Lower lobe of right lung (tissue), 2 donors: ENCODE measurements at regions not wholly inside any gene's neighbourhood (a gene's known extent, or its start where the extent isn't known, plus 50 kb on each side); places are given as distances from the start of the nearest gene placed in this dataset.

ENCODE experiments used
- ATAC-seq, 2 donors: fragments of 200-7000 bp; cut with Tn5 transposase; one replicate each; pipeline ENCODE4 v1.9.1; 2020 to 2022; ENCODE audit warnings: mild to moderate bottlenecking in 2 of 2, moderate library complexity in 2 of 2
- DNase-seq: peaks from one replicate; pipeline ENCODE4 v3.0.0-alpha.2; 2020
- H3K27ac ChIP-seq: fragments of 200-600 bp; one replicate; pipeline ENCODE4 v1.8.0; 2022
- H3K27me3 ChIP-seq: fragments of 200-600 bp; one replicate; pipeline ENCODE4 v1.8.0; 2022; ENCODE audit warnings: low read depth
- H3K36me3 ChIP-seq: fragments of 200-600 bp; one replicate; pipeline ENCODE4 v1.8.0; 2022; ENCODE audit warnings: mild to moderate bottlenecking
- H3K4me1 ChIP-seq: fragments of 200-600 bp; one replicate; pipeline ENCODE4 v1.8.0; 2022
- H3K4me3 ChIP-seq: fragments of 200-600 bp; one replicate; pipeline ENCODE4 v1.8.0; 2022; ENCODE audit warnings: mild to moderate bottlenecking
- H3K9me3 ChIP-seq: fragments of 200-600 bp; one replicate; pipeline ENCODE4 v1.8.0; 2022
- CTCF ChIP-seq: fragments of 200-600 bp; IDR thresholded peaks from one replicate; pipeline ENCODE4 v1.8.0; 2022; ENCODE audit warnings: antibody characterized with exemption, mild to moderate bottlenecking
- intact Hi-C: fragments of 100-400 bp; cut with DNase I; formaldehyde crosslinking; loops from one replicate; pipeline ENCODE4 v1.11.0; 2022
- donor health status: DM: no; HTN: yes; CAD: no; lungs with severe emphysema.

GRCh38 chr16:22614271-22614947 is 103.7 kb downstream of the NPIPB5 start:
- DNase-seq: no peak
- Histone ChIP-seq H3K4me1 (no peaks in the 10 kb centered on the region), H3K9me3 (no peaks in the 10 kb centered on the region), H3K36me3 (no peaks in the 10 kb centered on the region), H3K4me3 (no peak overlapping the region), H3K27ac (no peak overlapping the region), H3K27me3 (no peaks in the 10 kb centered on the region)
- intact Hi-C loops: no loop called here
- ATAC-seq: no peak
- no peak for TF ChIP-seq CTCF

DNA sequence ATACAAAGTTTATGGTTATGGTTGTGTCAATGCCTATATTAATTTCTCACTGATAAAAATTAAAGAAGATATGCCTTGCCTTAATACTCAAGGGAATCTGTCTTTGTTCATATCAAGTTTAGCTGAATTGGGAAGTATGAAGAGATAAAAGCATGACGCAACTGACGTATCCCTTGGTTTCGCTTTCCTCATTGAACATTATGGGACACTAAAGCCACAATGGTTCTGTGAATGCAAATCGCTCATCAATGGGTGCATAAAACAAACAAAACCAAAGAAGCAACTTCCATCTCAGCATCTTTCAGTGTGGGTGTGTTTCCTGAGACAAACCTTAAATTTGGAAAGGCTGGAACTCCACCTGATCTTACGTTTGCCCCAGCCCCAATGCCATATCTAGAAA is 108.2 kb downstream of the NPIPB5 start:
- intact Hi-C loops: no loop called here
- Histone ChIP-seq H3K27me3 (peaks cover 7% of the 10 kb centered on the region), H3K9me3 (no peaks in the 10 kb centered on the region), H3K4me3 (no peak overlapping the region), H3K27ac (no peak overlapping the region), H3K4me1 (no peaks in the 10 kb centered on the region), H3K36me3 (no peaks in the 10 kb centered on the region)
- no peak for DNase-seq
- no peak for ATAC-seq
- no peak for TF ChIP-seq CTCF

DNA sequence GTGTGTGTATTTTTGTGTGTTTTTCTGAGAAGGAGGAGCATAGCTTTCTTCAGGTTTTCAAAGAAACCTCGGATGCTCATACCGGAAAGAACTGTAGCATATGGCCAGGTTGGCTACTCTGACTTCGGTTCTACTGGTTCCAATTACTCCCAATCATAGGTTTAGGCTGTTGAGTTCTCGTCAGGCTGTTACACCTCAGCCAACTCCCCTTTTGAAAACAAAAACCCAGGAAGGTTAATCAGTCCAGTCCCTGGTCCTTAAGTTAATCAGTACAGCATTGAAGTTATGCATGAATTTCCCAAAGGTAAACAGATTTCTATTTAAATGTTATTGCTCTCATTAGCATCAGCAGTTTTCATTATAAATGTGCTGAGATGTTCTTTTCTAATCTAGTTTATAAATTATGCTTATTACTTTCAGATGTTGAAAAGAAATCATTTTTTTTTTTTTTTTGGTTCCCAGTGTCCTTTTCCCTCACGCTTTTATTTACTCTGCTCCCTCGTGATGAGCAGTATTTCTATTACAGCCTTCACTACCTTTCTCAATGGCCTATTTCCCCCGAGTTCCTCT is 111.0 kb downstream of the NPIPB5 start:
- Histone ChIP-seq H3K36me3 (no peaks in the 10 kb centered on the region), H3K4me3 (no peak overlapping the region), H3K27me3 (peaks cover 7% of the 10 kb centered on the region), H3K27ac (no peak overlapping the region), H3K9me3 (no peaks in the 10 kb centered on the region), H3K4me1 (no peaks in the 10 kb centered on the region)
- ATAC-seq (no peak), DNase-seq (no peak)
- TF ChIP-seq CTCF: no peak
- intact Hi-C loops: no loop called here

- TF ChIP-seq CTCF: no peak
- Histone ChIP-seq H3K27me3 (peaks cover 11% of the 10 kb centered on the region), H3K9me3 (no peaks in the 10 kb centered on the region), H3K4me1 (no peaks in the 10 kb centered on the region), H3K27ac (no peak overlapping the region), H3K4me3 (no peak overlapping the region), H3K36me3 (no peaks in the 10 kb centered on the region)
- ATAC-seq (no peak), DNase-seq (no peak)
- intact Hi-C loops: no loop called here
Measured at GRCh38 chr16:22622703-22623102, 112.0 kb downstream of the NPIPB5 start.

DNA sequence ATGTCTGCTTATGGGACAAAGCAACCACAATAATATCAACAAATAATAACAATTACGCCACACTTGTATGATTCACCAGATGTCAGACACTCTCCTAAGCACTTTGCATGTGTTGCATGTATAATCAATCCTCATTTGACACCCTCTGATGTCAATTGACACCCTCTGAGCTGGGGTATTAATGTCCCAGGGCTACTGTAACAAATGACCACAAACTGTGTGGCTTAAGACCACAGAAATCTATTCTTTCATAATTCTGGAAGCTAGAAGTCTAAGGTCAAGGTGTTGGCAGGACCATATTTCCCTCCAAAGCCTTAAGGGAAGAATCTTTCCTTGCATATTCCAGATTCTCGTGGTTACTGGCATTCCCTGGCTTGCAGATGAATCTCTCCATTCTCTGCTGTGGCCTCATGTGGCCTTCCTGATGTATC is 112.7 kb downstream of the NPIPB5 start:
- H3K36me3 ChIP-seq: no peaks in the 10 kb centered on the region
- H3K4me1 ChIP-seq: no peaks in the 10 kb centered on the region
- H3K4me3 ChIP-seq: no peak overlapping the region
- peaks cover 11% of the 10 kb centered on the region for H3K27me3 ChIP-seq
- ATAC-seq: no peak
- H3K9me3 ChIP-seq: no peaks in the 10 kb centered on the region
- no peak for DNase-seq
- H3K27ac ChIP-seq: no peak overlapping the region
- TF ChIP-seq CTCF: no peak
- intact Hi-C loops: no loop called here
